ENCODE measurements at regions not wholly inside any gene's neighbourhood (a gene's known extent, or its start where the extent isn't known, plus 50 kb on each side); places are given as distances from the start of the nearest gene placed in this dataset.

DNA sequence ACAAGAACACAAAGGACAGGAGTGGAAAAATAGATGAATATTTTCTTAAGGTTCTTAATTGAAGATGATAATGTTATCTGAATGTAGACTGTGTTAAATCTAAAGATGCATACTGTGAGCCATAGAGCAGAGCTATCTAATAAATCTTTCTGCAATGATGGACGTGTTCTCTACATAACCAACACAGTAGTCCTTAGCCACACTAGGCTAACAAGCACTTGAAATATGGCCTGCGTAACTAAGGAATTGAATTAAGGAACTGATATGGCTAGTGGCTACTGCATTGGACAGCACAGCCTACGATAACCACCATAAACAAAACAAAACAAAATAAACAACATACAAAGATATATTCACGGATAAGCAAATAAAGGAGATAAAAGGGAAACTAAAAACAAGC is 181.3 kb downstream of the LYPLAL1 start:
- Histone ChIP-seq H3K4me1 (ENCODE audit: control insufficient read depth, insufficient read depth, low read length) (no peaks in the 10 kb centered on the region), H3K27me3 (ENCODE audit: control insufficient read depth, insufficient read depth, low read length) (no peaks in the 10 kb centered on the region), H3K36me3 (ENCODE audit: control insufficient read depth, insufficient read depth, low read length) (no peaks in the 10 kb centered on the region), H3K9me3 (ENCODE audit: control insufficient read depth, insufficient read depth, low read length) (no peaks in the 10 kb centered on the region), H3K4me3 (ENCODE audit: low read depth, low read length) (no peak overlapping the region), H3K27ac (ENCODE audit: low read depth, low read length) (no peak overlapping the region)
- no peak for DNase-seq (ENCODE audit: low read depth in 4 of 6, low spot score in 6 of 6)
- no CpG with 5 or more reads among the region's 4 CpGs for WGBS (ENCODE audit: insufficient coverage)

GRCh38 chr1:219352961-219353651 is 179.4 kb downstream of the LYPLAL1 start:
- Histone ChIP-seq H3K27me3 (ENCODE audit: control insufficient read depth, insufficient read depth, low read length) (no peaks in the 10 kb centered on the region), H3K9me3 (ENCODE audit: control insufficient read depth, insufficient read depth, low read length) (no peaks in the 10 kb centered on the region), H3K27ac (ENCODE audit: low read depth, low read length) (no peak overlapping the region), H3K4me1 (ENCODE audit: control insufficient read depth, insufficient read depth, low read length) (peaks cover 1% of the 10 kb centered on the region), H3K36me3 (ENCODE audit: control insufficient read depth, insufficient read depth, low read length) (no peaks in the 10 kb centered on the region), H3K4me3 (ENCODE audit: low read depth, low read length) (no peak overlapping the region)
- DNase-seq (ENCODE audit: low read depth in 4 of 6, low spot score in 6 of 6), result no peak
- WGBS (ENCODE audit: insufficient coverage), result 100% methylated on average over 2 of the region's 4 CpGs

- Histone ChIP-seq H3K4me1 (ENCODE audit: control insufficient read depth, insufficient read depth, low read length) (peaks cover 4% of the 10 kb centered on the region), H3K36me3 (ENCODE audit: control insufficient read depth, insufficient read depth, low read length) (no peaks in the 10 kb centered on the region), H3K27me3 (ENCODE audit: control insufficient read depth, insufficient read depth, low read length) (no peaks in the 10 kb centered on the region), H3K27ac (ENCODE audit: low read depth, low read length) (no peak overlapping the region), H3K9me3 (ENCODE audit: control insufficient read depth, insufficient read depth, low read length) (no peaks in the 10 kb centered on the region), H3K4me3 (ENCODE audit: low read depth, low read length) (no peak overlapping the region)
- no peak for DNase-seq (ENCODE audit: low read depth in 4 of 6, low spot score in 6 of 6)
- 89% methylated on average over 2 of the region's 5 CpGs for WGBS (ENCODE audit: insufficient coverage)
These were observed 176.7 kb downstream of the LYPLAL1 start for GRCh38 chr1:219350172-219350931.

GRCh38 chr1:219347921-219348391 is 174.3 kb downstream of the LYPLAL1 start:
- H3K36me3 ChIP-seq (ENCODE audit: control insufficient read depth, insufficient read depth, low read length), result no peaks in the 10 kb centered on the region
- H3K27ac ChIP-seq (ENCODE audit: low read depth, low read length), result peak overlapping the region; percentile 30
- H3K27me3 ChIP-seq (ENCODE audit: control insufficient read depth, insufficient read depth, low read length), result no peaks in the 10 kb centered on the region
- H3K4me1 ChIP-seq (ENCODE audit: control insufficient read depth, insufficient read depth, low read length), result peaks cover 4% of the 10 kb centered on the region
- no peak overlapping the region for H3K4me3 ChIP-seq (ENCODE audit: low read depth, low read length)
- 41% methylated on average over 3 of the region's 5 CpGs for WGBS (ENCODE audit: insufficient coverage)
- H3K9me3 ChIP-seq (ENCODE audit: control insufficient read depth, insufficient read depth, low read length), result no peaks in the 10 kb centered on the region
- peak in 4 of 6 donors; percentile 5 to 64 (median 25) for DNase-seq (ENCODE audit: low read depth in 4 of 6, low spot score in 6 of 6)

GRCh38 chr1:219347376-219347775 is 173.7 kb downstream of the LYPLAL1 start:
- no peaks in the 10 kb centered on the region for H3K36me3 ChIP-seq (ENCODE audit: control insufficient read depth, insufficient read depth, low read length)
- no peak overlapping the region for H3K27ac ChIP-seq (ENCODE audit: low read depth, low read length)
- H3K4me1 ChIP-seq (ENCODE audit: control insufficient read depth, insufficient read depth, low read length), result peaks cover 4% of the 10 kb centered on the region
- no peaks in the 10 kb centered on the region for H3K27me3 ChIP-seq (ENCODE audit: control insufficient read depth, insufficient read depth, low read length)
- no peaks in the 10 kb centered on the region for H3K9me3 ChIP-seq (ENCODE audit: control insufficient read depth, insufficient read depth, low read length)
- no peak overlapping the region for H3K4me3 ChIP-seq (ENCODE audit: low read depth, low read length)
- no peak for DNase-seq (ENCODE audit: low read depth in 4 of 6, low spot score in 6 of 6)
- no CpG with 5 or more reads among the region's 1 CpG for WGBS (ENCODE audit: insufficient coverage)

DNA sequence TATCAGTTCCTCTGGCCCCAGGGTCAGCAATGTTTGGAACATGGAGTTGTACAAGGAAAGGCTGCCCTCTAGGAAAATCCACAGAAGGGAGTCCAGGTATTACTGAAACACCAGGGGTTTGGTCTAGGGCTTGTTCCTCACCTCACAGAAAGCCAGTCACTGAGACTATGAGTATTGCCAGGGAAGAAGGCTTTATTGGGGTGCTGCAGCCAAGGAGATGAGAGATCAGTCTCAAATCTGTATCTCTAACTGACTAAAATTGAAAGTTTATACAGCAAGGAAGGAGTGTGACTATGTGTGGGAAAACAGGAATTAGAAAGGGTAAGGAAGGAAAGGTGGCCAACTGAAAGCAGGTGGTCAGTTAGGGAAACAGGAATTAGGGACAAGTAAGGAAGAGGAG is 172.3 kb downstream of the LYPLAL1 start:
- no peak for DNase-seq (ENCODE audit: low read depth in 4 of 6, low spot score in 6 of 6)
- H3K27ac ChIP-seq (ENCODE audit: low read depth, low read length), result no peak overlapping the region
- no peaks in the 10 kb centered on the region for H3K36me3 ChIP-seq (ENCODE audit: control insufficient read depth, insufficient read depth, low read length)
- H3K9me3 ChIP-seq (ENCODE audit: control insufficient read depth, insufficient read depth, low read length), result no peaks in the 10 kb centered on the region
- no peak overlapping the region for H3K4me3 ChIP-seq (ENCODE audit: low read depth, low read length)
- H3K27me3 ChIP-seq (ENCODE audit: control insufficient read depth, insufficient read depth, low read length), result no peaks in the 10 kb centered on the region
- peaks cover 4% of the 10 kb centered on the region for H3K4me1 ChIP-seq (ENCODE audit: control insufficient read depth, insufficient read depth, low read length)

DNA sequence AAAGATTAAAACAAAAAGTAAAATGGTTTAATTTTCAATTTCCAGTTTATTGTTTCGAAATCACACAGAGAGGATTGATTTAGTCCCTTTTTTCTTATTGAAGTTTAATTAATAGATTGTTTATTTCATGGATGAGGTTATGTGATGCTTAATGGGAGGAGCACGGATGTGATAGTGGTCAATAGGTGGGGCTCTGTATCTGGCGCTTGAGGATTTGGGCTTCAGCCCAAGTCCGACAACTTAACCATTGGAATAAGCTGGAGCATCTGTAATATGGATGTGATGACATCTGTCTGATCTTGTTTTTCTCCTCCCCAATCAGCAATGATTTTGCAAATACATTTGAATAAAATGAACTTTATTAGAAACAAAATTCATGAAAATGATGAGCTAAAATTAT is 169.2 kb downstream of the LYPLAL1 start:
- Histone ChIP-seq H3K4me1 (ENCODE audit: control insufficient read depth, insufficient read depth, low read length) (no peaks in the 10 kb centered on the region), H3K27me3 (ENCODE audit: control insufficient read depth, insufficient read depth, low read length) (no peaks in the 10 kb centered on the region), H3K9me3 (ENCODE audit: control insufficient read depth, insufficient read depth, low read length) (no peaks in the 10 kb centered on the region), H3K27ac (ENCODE audit: low read depth, low read length) (no peak overlapping the region), H3K36me3 (ENCODE audit: control insufficient read depth, insufficient read depth, low read length) (no peaks in the 10 kb centered on the region), H3K4me3 (ENCODE audit: low read depth, low read length) (no peak overlapping the region)
- DNase-seq (ENCODE audit: low read depth in 4 of 6, low spot score in 6 of 6), result no peak
- 100% methylated on average over 2 of the region's 4 CpGs for WGBS (ENCODE audit: insufficient coverage)

DNA sequence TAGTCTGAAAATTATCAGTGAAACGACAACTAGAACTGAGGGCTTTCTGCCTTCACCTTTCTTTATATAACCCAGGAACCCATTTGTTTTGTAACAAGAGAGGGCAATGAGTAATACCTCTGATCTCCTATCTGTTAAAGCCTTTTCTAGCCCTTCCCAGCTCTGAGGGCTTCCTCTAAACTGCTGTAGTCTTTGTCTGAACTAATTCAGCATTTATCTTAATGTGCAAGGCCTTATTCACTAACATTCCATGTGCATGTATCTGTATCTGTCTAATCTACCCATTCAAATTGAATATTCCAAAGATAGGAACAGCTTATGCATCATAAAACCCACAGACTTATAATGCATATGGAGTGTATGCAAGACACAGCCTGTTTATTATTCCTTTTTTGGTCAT is 167.1 kb downstream of the LYPLAL1 start:
- Histone ChIP-seq H3K27me3 (ENCODE audit: control insufficient read depth, insufficient read depth, low read length) (no peaks in the 10 kb centered on the region), H3K4me3 (ENCODE audit: low read depth, low read length) (no peak overlapping the region), H3K27ac (ENCODE audit: low read depth, low read length) (no peak overlapping the region), H3K9me3 (ENCODE audit: control insufficient read depth, insufficient read depth, low read length) (no peaks in the 10 kb centered on the region), H3K4me1 (ENCODE audit: control insufficient read depth, insufficient read depth, low read length) (no peaks in the 10 kb centered on the region), H3K36me3 (ENCODE audit: control insufficient read depth, insufficient read depth, low read length) (no peaks in the 10 kb centered on the region)
- no CpG with 5 or more reads among the region's 1 CpG for WGBS (ENCODE audit: insufficient coverage)
- no peak for DNase-seq (ENCODE audit: low read depth in 4 of 6, low spot score in 6 of 6)

GRCh38 chr1:219339466-219339865 is 165.8 kb downstream of the LYPLAL1 start:
- WGBS (ENCODE audit: insufficient coverage), result no CpG with 5 or more reads among the region's 1 CpG
- H3K4me1 ChIP-seq (ENCODE audit: control insufficient read depth, insufficient read depth, low read length), result no peaks in the 10 kb centered on the region
- H3K27me3 ChIP-seq (ENCODE audit: control insufficient read depth, insufficient read depth, low read length), result no peaks in the 10 kb centered on the region
- no peak for DNase-seq (ENCODE audit: low read depth in 4 of 6, low spot score in 6 of 6)
- H3K9me3 ChIP-seq (ENCODE audit: control insufficient read depth, insufficient read depth, low read length), result no peaks in the 10 kb centered on the region
- H3K27ac ChIP-seq (ENCODE audit: low read depth, low read length), result no peak overlapping the region
- H3K4me3 ChIP-seq (ENCODE audit: low read depth, low read length), result no peak overlapping the region
- no peaks in the 10 kb centered on the region for H3K36me3 ChIP-seq (ENCODE audit: control insufficient read depth, insufficient read depth, low read length)

- Histone ChIP-seq H3K4me3 (ENCODE audit: low read depth, low read length) (no peak overlapping the region), H3K36me3 (ENCODE audit: control insufficient read depth, insufficient read depth, low read length) (no peaks in the 10 kb centered on the region), H3K4me1 (ENCODE audit: control insufficient read depth, insufficient read depth, low read length) (no peaks in the 10 kb centered on the region), H3K27me3 (ENCODE audit: control insufficient read depth, insufficient read depth, low read length) (no peaks in the 10 kb centered on the region), H3K27ac (ENCODE audit: low read depth, low read length) (no peak overlapping the region), H3K9me3 (ENCODE audit: control insufficient read depth, insufficient read depth, low read length) (no peaks in the 10 kb centered on the region)
- WGBS (ENCODE audit: insufficient coverage), result no CpG with 5 or more reads among the region's 1 CpG
- DNase-seq (ENCODE audit: low read depth in 4 of 6, low spot score in 6 of 6), result no peak
These were observed 163.9 kb downstream of the LYPLAL1 start for GRCh38 chr1:219337588-219337987.
